ENCODE measurements at regions not wholly inside any gene's neighbourhood (a gene's known extent, or its start where the extent isn't known, plus 50 kb on each side); places are given as distances from the start of the nearest gene placed in this dataset.

- TF ChIP-seq, protein P1, sequence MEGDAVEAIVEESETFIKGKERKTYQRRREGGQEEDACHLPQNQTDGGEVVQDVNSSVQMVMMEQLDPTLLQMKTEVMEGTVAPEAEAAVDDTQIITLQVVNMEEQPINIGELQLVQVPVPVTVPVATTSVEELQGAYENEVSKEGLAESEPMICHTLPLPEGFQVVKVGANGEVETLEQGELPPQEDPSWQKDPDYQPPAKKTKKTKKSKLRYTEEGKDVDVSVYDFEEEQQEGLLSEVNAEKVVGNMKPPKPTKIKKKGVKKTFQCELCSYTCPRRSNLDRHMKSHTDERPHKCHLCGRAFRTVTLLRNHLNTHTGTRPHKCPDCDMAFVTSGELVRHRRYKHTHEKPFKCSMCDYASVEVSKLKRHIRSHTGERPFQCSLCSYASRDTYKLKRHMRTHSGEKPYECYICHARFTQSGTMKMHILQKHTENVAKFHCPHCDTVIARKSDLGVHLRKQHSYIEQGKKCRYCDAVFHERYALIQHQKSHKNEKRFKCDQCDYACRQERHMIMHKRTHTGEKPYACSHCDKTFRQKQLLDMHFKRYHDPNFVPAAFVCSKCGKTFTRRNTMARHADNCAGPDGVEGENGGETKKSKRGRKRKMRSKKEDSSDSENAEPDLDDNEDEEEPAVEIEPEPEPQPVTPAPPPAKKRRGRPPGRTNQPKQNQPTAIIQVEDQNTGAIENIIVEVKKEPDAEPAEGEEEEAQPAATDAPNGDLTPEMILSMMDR (conservative IDR thresholded peaks at IDR 0.05): no peak
- Histone ChIP-seq H2BK5ac (ENCODE audit: insufficient read length, low read length) (no peak overlapping the region), H4K20me1 (ENCODE audit: control insufficient read depth, insufficient read depth, insufficient read length) (no peaks in the 10 kb centered on the region), H3K4ac (ENCODE audit: low read depth, low read length) (no peak overlapping the region), H4K5ac (ENCODE audit: insufficient read length, low read depth, low read length) (no peak overlapping the region), H2AFZ (ENCODE audit: low read length) (no peak overlapping the region), H3K27me3 (ENCODE audit: insufficient read depth, low read length) (no peaks in the 10 kb centered on the region), H3K79me1 (ENCODE audit: insufficient read depth, low read depth, low read length, poor library complexity, severe bottlenecking) (no peaks in the 10 kb centered on the region), H2AK5ac (ENCODE audit: insufficient read length, low read length) (no peak overlapping the region), H3K23me2 (ENCODE audit: insufficient read length, low read depth, low read length, poor library complexity, severe bottlenecking) (no peaks in the 10 kb centered on the region), H2BK12ac (ENCODE audit: insufficient read length, low read depth, low read length) (no peak overlapping the region), H4K91ac (ENCODE audit: insufficient read length, low read depth, low read length) (no peak overlapping the region), H3K4me1 (ENCODE audit: insufficient read depth, low read length) (no peaks in the 10 kb centered on the region), H3K27ac (ENCODE audit: insufficient read length, low read depth, low read length) (no peak overlapping the region), H4K8ac (replicated peaks; ENCODE audit: insufficient read length, low read depth, low read length) (no peak overlapping the region), H3K79me2 (ENCODE audit: insufficient read depth, low read length) (no peaks in the 10 kb centered on the region; the same call in 1 of the 2 replicates), H2BK15ac (ENCODE audit: low read depth, low read length) (no peak overlapping the region), H3K56ac (ENCODE audit: insufficient read length, low read depth, low read length) (no peak overlapping the region), H3K18ac (ENCODE audit: insufficient read length, low read depth, low read length) (no peak overlapping the region), H2BK20ac (ENCODE audit: low read depth, low read length, poor library complexity, severe bottlenecking) (no peak overlapping the region), H3K23ac (ENCODE audit: insufficient read length, low read depth, low read length) (no peak overlapping the region), H3T11ph (ENCODE audit: low read length) (no peak overlapping the region), H3K14ac (ENCODE audit: insufficient read depth, low read length) (no peak overlapping the region), H2BK120ac (ENCODE audit: low read depth, low read length, poor library complexity, severe bottlenecking) (no peak overlapping the region), H3K9me3 (ENCODE audit: control insufficient read depth, low read depth, low read length) (no peaks in the 10 kb centered on the region), H3K4me2 (ENCODE audit: insufficient read depth, insufficient read length, low read length) (no peak overlapping the region), H3K9ac (ENCODE audit: extremely low read depth, insufficient read length, low read length) (no peak overlapping the region)
- no peak for DNase-seq
- Mint-ChIP-seq H3K4me3 (no peak overlapping the region), H3K9me3 (no peaks in the 10 kb centered on the region), H3K27me3 (ENCODE audit: low read depth) (no peaks in the 10 kb centered on the region; the same call in 1 of the 2 replicates), H3K36me3 (ENCODE audit: insufficient read depth in 1 of 3, low read depth in 3 of 3) (no peaks in the 10 kb centered on the region), H3K27ac (no peak overlapping the region), H3K4me1 (peaks cover 4 to 10% of the 10 kb centered on the region in 2 experiments)
- WGBS (ENCODE audit: extremely low coverage, insufficient read length, low lambda C conversion rate): no CpG with 5 or more reads among the region's 6 CpGs
These were observed 103.7 kb downstream of the NEUROD6 start for GRCh38 chr7:31236868-31237267.

Measured in H9 (cell line).